Left ventricle myocardium inferior (tissue), 1 donor: ENCODE measurements at regions not wholly inside any gene's neighbourhood (a gene's known extent, or its start where the extent isn't known, plus 50 kb on each side); places are given as distances from the start of the nearest gene placed in this dataset.

ENCODE experiments used
- DNase-seq: peaks from one replicate; pipeline ENCODE4 v3.0.0-alpha.2; 2020
- H3K27ac ChIP-seq: fragments of 200-600 bp; replicated peaks from 2 replicates; pipeline ENCODE4 v1.8.0; 2021
- H3K27me3 ChIP-seq: fragments of 200-600 bp; 2 replicates; pipeline ENCODE4 v1.8.0; 2021; ENCODE audit warnings: low read depth
- H3K36me3 ChIP-seq: fragments of 200-600 bp; 2 replicates; pipeline ENCODE4 v1.8.0; 2021
- H3K4me1 ChIP-seq: fragments of 200-600 bp; 2 replicates; pipeline ENCODE4 v1.8.0; 2021
- H3K4me3 ChIP-seq: fragments of 200-600 bp; 2 replicates; pipeline ENCODE4 v1.8.0; 2021; ENCODE audit warnings: mild to moderate bottlenecking, moderate library complexity
- H3K9me3 ChIP-seq: fragments of 200-600 bp; replicated peaks from 2 replicates; pipeline ENCODE4 v1.8.0; 2021
- CTCF ChIP-seq: fragments of 200-600 bp; IDR thresholded peaks from 2 replicates; pipeline ENCODE4 v1.8.0; 2021; ENCODE audit warnings: antibody characterized with exemption, mild to moderate bottlenecking, borderline replicate concordance
- intact Hi-C: fragments of 100-400 bp; cut with micrococcal nuclease; formaldehyde crosslinking; loops from one replicate; pipeline ENCODE4 v1.11.0; 2022
- donor health status: DM: no; HTN: yes; CAD: no; lungs with severe emphysema.

DNA sequence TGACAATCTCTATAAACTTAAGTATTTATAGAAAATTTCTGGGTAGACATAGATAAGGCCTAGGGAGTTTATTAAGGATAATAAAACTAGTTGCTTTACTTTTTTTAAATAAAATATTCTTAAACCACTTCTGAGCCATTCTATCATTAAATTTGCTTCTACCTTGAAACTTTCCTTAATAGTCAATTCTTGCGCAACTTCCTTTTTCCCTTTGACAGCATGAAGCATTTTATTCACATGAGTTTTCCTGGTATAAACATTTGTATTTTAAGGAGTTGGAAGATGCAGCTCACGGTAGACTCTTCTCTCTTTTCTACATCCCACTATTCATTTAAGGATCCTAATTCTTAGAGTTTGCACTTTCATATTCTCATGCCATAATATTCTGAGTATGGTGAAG is 75.8 kb upstream of the DPH5 start:
- no peak overlapping the region for H3K27ac ChIP-seq
- no peak for DNase-seq
- intact Hi-C loops: no loop called here

DNA sequence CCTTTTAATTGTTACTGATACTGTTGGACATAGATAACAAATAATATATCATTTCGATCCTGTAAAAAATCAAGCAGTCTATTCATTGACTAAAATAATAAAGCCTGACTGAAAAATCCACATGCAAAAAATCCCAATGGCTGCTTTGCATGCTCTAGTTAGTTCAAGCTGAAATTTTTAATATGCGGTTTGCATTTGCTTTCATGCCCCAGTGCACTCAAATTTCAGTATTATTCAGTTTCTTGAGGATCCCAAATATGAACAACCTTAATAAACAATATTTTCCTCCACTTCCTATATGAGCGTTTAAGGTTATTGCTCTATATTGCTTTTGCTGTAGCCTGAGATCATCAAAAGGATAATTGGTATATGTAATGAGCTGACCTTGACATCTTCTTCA is 75.1 kb upstream of the DPH5 start:
- H3K36me3 ChIP-seq: no peaks in the 10 kb centered on the region
- peaks cover 14% of the 10 kb centered on the region for H3K4me1 ChIP-seq
- H3K27ac ChIP-seq: no peak overlapping the region
- DNase-seq: no peak
- intact Hi-C loops: no loop called here
- no peak for TF ChIP-seq CTCF
- H3K27me3 ChIP-seq: no peaks in the 10 kb centered on the region
- no peak overlapping the region for H3K4me3 ChIP-seq
- no peaks in the 10 kb centered on the region for H3K9me3 ChIP-seq

More for the DNA sequence above, 75.8 kb upstream of the DPH5 start:
- no peak for TF ChIP-seq CTCF
- H3K9me3 ChIP-seq: no peaks in the 10 kb centered on the region
- H3K4me1 ChIP-seq: peaks cover 21% of the 10 kb centered on the region
- H3K4me3 ChIP-seq: no peak overlapping the region
- H3K36me3 ChIP-seq: no peaks in the 10 kb centered on the region
- no peaks in the 10 kb centered on the region for H3K27me3 ChIP-seq

GRCh38 chr1:101098907-101099306 is 73.3 kb upstream of the DPH5 start:
- no peak for TF ChIP-seq CTCF

GRCh38 chr1:101098327-101098726 is 72.7 kb upstream of the DPH5 start:
- H3K36me3 ChIP-seq: no peaks in the 10 kb centered on the region
- no peak overlapping the region for H3K27ac ChIP-seq
- no peaks in the 10 kb centered on the region for H3K9me3 ChIP-seq
- intact Hi-C loops: no loop called here
- H3K27me3 ChIP-seq: no peaks in the 10 kb centered on the region
- H3K4me1 ChIP-seq: peaks cover 9% of the 10 kb centered on the region
- TF ChIP-seq CTCF: no peak
- no peak overlapping the region for H3K4me3 ChIP-seq
- DNase-seq: no peak

More at GRCh38 chr1:101098907-101099306, 73.3 kb upstream of the DPH5 start:
- intact Hi-C loops: no loop called here
- Histone ChIP-seq H3K27me3 (no peaks in the 10 kb centered on the region), H3K36me3 (no peaks in the 10 kb centered on the region), H3K4me3 (no peak overlapping the region), H3K4me1 (peaks cover 9% of the 10 kb centered on the region), H3K27ac (no peak overlapping the region), H3K9me3 (no peaks in the 10 kb centered on the region)
- DNase-seq: no peak

- TF ChIP-seq CTCF: no peak
- Histone ChIP-seq H3K27me3 (no peaks in the 10 kb centered on the region), H3K36me3 (no peaks in the 10 kb centered on the region), H3K4me1 (peaks cover 5% of the 10 kb centered on the region), H3K27ac (no peak overlapping the region), H3K4me3 (no peak overlapping the region), H3K9me3 (peaks cover 7% of the 10 kb centered on the region)
- intact Hi-C loops: no loop called here
- DNase-seq: no peak
These were observed 64.2 kb upstream of the DPH5 start for GRCh38 chr1:101089613-101090338.
